ENCODE measurements at regions not wholly inside any gene's neighbourhood (a gene's known extent, or its start where the extent isn't known, plus 50 kb on each side); places are given as distances from the start of the nearest gene placed in this dataset.

- peak; percentile 51 to 65 for TF ChIP-seq CTCF (conservative IDR thresholded peaks at IDR 0.05; ENCODE audit: low read depth in 2 of 2)
- TF ChIP-seq, protein P1, sequence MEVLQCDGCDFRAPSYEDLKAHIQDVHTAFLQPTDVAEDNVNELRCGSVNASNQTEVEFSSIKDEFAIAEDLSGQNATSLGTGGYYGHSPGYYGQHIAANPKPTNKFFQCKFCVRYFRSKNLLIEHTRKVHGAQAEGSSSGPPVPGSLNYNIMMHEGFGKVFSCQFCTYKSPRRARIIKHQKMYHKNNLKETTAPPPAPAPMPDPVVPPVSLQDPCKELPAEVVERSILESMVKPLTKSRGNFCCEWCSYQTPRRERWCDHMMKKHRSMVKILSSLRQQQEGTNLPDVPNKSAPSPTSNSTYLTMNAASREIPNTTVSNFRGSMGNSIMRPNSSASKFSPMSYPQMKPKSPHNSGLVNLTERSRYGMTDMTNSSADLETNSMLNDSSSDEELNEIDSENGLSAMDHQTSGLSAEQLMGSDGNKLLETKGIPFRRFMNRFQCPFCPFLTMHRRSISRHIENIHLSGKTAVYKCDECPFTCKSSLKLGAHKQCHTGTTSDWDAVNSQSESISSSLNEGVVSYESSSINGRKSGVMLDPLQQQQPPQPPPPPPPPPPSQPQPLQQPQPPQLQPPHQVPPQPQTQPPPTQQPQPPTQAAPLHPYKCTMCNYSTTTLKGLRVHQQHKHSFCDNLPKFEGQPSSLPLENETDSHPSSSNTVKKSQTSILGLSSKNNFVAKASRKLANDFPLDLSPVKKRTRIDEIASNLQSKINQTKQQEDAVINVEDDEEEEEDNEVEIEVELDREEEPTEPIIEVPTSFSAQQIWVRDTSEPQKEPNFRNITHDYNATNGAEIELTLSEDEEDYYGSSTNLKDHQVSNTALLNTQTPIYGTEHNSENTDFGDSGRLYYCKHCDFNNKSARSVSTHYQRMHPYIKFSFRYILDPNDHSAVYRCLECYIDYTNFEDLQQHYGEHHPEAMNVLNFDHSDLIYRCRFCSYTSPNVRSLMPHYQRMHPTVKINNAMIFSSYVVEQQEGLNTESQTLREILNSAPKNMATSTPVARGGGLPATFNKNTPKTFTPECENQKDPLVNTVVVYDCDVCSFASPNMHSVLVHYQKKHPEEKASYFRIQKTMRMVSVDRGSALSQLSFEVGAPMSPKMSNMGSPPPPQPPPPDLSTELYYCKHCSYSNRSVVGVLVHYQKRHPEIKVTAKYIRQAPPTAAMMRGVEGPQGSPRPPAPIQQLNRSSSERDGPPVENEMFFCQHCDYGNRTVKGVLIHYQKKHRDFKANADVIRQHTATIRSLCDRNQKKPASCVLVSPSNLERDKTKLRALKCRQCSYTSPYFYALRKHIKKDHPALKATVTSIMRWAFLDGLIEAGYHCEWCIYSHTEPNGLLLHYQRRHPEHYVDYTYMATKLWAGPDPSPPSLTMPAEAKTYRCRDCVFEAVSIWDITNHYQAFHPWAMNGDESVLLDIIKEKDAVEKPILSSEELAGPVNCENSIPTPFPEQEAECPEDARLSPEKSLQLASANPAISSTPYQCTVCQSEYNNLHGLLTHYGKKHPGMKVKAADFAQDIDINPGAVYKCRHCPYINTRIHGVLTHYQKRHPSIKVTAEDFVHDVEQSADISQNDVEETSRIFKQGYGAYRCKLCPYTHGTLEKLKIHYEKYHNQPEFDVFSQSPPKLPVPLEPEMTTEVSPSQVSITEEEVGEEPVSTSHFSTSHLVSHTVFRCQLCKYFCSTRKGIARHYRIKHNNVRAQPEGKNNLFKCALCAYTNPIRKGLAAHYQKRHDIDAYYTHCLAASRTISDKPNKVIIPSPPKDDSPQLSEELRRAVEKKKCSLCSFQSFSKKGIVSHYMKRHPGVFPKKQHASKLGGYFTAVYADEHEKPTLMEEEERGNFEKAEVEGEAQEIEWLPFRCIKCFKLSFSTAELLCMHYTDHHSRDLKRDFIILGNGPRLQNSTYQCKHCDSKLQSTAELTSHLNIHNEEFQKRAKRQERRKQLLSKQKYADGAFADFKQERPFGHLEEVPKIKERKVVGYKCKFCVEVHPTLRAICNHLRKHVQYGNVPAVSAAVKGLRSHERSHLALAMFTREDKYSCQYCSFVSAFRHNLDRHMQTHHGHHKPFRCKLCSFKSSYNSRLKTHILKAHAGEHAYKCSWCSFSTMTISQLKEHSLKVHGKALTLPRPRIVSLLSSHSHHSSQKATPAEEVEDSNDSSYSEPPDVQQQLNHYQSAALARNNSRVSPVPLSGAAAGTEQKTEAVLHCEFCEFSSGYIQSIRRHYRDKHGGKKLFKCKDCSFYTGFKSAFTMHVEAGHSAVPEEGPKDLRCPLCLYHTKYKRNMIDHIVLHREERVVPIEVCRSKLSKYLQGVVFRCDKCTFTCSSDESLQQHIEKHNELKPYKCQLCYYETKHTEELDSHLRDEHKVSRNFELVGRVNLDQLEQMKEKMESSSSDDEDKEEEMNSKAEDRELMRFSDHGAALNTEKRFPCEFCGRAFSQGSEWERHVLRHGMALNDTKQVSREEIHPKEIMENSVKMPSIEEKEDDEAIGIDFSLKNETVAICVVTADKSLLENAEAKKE (CRISPR knock-in tag; IDR thresholded peaks at IDR 0.05): 0 out of 2 replicates have a peak, but pooled peaks have one; percentile 14
These were observed 246.7 kb downstream of the CD109 start (continued) for GRCh38 chr6:73942592-73943186.

DNA sequence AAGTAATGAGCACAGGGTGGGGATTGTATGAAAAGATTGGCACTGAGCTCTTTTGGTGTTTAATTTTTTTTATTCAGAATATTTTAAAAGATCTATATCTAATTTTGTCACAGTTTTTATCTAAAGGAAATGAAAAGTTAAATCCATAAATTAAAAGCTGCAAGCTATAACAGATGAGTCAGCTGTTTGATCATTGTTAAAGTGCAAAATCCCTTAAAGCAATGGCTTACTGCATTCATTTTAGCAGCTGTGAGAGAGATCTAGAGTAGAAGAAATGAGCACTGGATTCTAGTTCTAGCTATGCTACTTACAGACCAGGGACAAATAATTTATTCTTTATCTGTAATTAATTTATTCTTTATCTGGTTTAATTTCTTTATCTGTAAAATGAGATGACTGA, 245.9 kb downstream of the CD109 start:
- Mint-ChIP-seq H3K9me3 (peaks cover 3% of the 10 kb centered on the region; the same call in 2 of the 3 replicates), H3K4me1 (no peaks in the 10 kb centered on the region), H3K4me3 (no peak overlapping the region), H3K36me3 (ENCODE audit: low read depth) (peaks cover 4% of the 10 kb centered on the region; the same call in 1 of the 3 replicates), H3K27ac (no peak overlapping the region), H3K27me3 (ENCODE audit: insufficient read depth, low read depth, poor library complexity) (peaks cover 3% of the 10 kb centered on the region)
- no peak overlapping the region for H3K27ac ChIP-seq (ENCODE audit: low read depth)
- H3F3A ChIP-seq (replicated peaks; ENCODE audit: low read depth): no peaks in the 10 kb centered on the region
- no peaks in the 10 kb centered on the region for H3K36me3 ChIP-seq (ENCODE audit: insufficient read depth)
- no peak overlapping the region for H3K4me2 ChIP-seq
- no peaks in the 10 kb centered on the region for H3K79me2 ChIP-seq (replicated peaks; ENCODE audit: insufficient read depth)
- ATAC-seq (no peak), DNase-seq (ENCODE audit: low spot score) (no peak)
- H3K9me2 ChIP-seq (ENCODE audit: insufficient read depth): no peaks in the 10 kb centered on the region
- no peaks in the 10 kb centered on the region for H3K4me1 ChIP-seq (ENCODE audit: insufficient read depth)
- H3K27me3 ChIP-seq (ENCODE audit: insufficient read depth): no peaks in the 10 kb centered on the region
- no peaks in the 10 kb centered on the region for H4K20me1 ChIP-seq (replicated peaks; ENCODE audit: insufficient read depth)
- H3K4me3 ChIP-seq: no peak overlapping the region
- no peak overlapping the region for H2AFZ ChIP-seq
- no peak for TF ChIP-seq CREB1 (CRISPR knock-in tag; IDR thresholded peaks at IDR 0.05; ENCODE audit: low read depth)
- TF ChIP-seq ZNF114 (CRISPR knock-in tag; IDR thresholded peaks at IDR 0.05): no peak
- TF ChIP-seq, protein P2, sequence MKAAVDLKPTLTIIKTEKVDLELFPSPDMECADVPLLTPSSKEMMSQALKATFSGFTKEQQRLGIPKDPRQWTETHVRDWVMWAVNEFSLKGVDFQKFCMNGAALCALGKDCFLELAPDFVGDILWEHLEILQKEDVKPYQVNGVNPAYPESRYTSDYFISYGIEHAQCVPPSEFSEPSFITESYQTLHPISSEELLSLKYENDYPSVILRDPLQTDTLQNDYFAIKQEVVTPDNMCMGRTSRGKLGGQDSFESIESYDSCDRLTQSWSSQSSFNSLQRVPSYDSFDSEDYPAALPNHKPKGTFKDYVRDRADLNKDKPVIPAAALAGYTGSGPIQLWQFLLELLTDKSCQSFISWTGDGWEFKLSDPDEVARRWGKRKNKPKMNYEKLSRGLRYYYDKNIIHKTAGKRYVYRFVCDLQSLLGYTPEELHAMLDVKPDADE (IDR thresholded peaks at IDR 0.05): no peak
- no peak for TF ChIP-seq EZH2phosphoT487 (IDR thresholded peaks at IDR 0.05; ENCODE audit: unreplicated experiment)
- no peak for TF ChIP-seq JUNB (IDR thresholded peaks at IDR 0.05; ENCODE audit: unreplicated experiment)
- TF ChIP-seq NANOG (IDR thresholded peaks at IDR 0.05; ENCODE audit: borderline replicate concordance): no peak
- TF ChIP-seq STAT1 (IDR thresholded peaks at IDR 0.05; ENCODE audit: unreplicated experiment): no peak
- TF ChIP-seq POLR2AphosphoS5 (IDR thresholded peaks at IDR 0.05; ENCODE audit: low read depth): no peak
- no peak for TF ChIP-seq CTCF (conservative IDR thresholded peaks at IDR 0.05; ENCODE audit: low read depth in 2 of 2)
- no peak for TF ChIP-seq EZH2 (IDR thresholded peaks at IDR 0.05; ENCODE audit: low read depth, unreplicated experiment)

Measured in GM23338 (cell line).